Fibroblast of lung (primary cell): ENCODE measurements at regions not wholly inside any gene's neighbourhood (a gene's known extent, or its start where the extent isn't known, plus 50 kb on each side); places are given as distances from the start of the nearest gene placed in this dataset.

Experiments
- DNase-seq, 2 donors: peaks; one replicate each; pipeline versions ENCODE4 v3.0.0 to v3.0.0-alpha.2; 2010; ENCODE audit warnings: low read depth in 2 of 2
- H2AFZ ChIP-seq: 2 replicates; pipeline ENCODE4 v1.5.1; 2012; ENCODE audit warnings: low read length, control low read depth, inconsistent platforms
- H3K27ac ChIP-seq: 2 replicates; pipeline ENCODE4 v1.5.1; 2011; ENCODE audit warnings: low read length, control low read depth; ENCODE audit not compliant: insufficient read depth
- H3K27me3 ChIP-seq: 2 replicates; pipeline ENCODE4 v1.5.1; 2011; ENCODE audit warnings: mild to moderate bottlenecking, low read length; ENCODE audit not compliant: control insufficient read depth, insufficient read depth
- H3K36me3 ChIP-seq: 2 replicates; pipeline ENCODE4 v1.5.1; 2011; ENCODE audit warnings: low read length; ENCODE audit not compliant: control insufficient read depth, insufficient read depth
- H3K4me1 ChIP-seq: 2 replicates; pipeline ENCODE4 v1.5.1; 2011; ENCODE audit warnings: low read length; ENCODE audit not compliant: control insufficient read depth, insufficient read depth; ENCODE audit errors: extremely low read depth
- H3K4me2 ChIP-seq: 2 replicates; pipeline ENCODE4 v1.5.1; 2011; ENCODE audit warnings: low read length, control low read depth; ENCODE audit not compliant: insufficient read depth; ENCODE audit errors: extremely low read depth
- H3K4me3 ChIP-seq, 4 experiments: fragments of 200-600 bp in 1 of 4; sonication (generic) in 1 of 4; replicated peaks in 1 of 4; 2 replicates each; pipeline ENCODE4 v1.5.1; 2011 to 2016; ENCODE audit warnings: low read length in 4 of 4, low read depth in 3 of 4, mild to moderate bottlenecking in 3 of 4, control low read depth in 2 of 4, inconsistent platforms in 1 of 4, mixed read lengths in 1 of 4; ENCODE audit not compliant: insufficient read depth in 1 of 4; ENCODE audit errors: control extremely low read depth in 1 of 4
- H3K79me2 ChIP-seq: 2 replicates; pipeline ENCODE4 v1.5.1; 2012; ENCODE audit warnings: mild to moderate bottlenecking, low read length, inconsistent platforms; ENCODE audit not compliant: control insufficient read depth, insufficient read depth
- H3K9ac ChIP-seq: 2 replicates; pipeline ENCODE4 v1.5.1; 2011; ENCODE audit warnings: mild to moderate bottlenecking, low read length, control low read depth; ENCODE audit not compliant: insufficient read depth
- H3K9me3 ChIP-seq: 2 replicates; pipeline ENCODE4 v1.5.1; 2012; ENCODE audit warnings: low read depth, low read length; ENCODE audit not compliant: control insufficient read depth, insufficient read depth
- H4K20me1 ChIP-seq: 2 replicates; pipeline ENCODE4 v1.5.1; 2011; ENCODE audit warnings: low read length; ENCODE audit not compliant: control insufficient read depth, insufficient read depth; ENCODE audit errors: extremely low read depth
- CTCF ChIP-seq, 2 donors: IDR thresholded peaks in 1 of 2; conservative IDR thresholded peaks in 1 of 2; 1 replicate in 1 of 2; 2 replicates in 1 of 2; pipeline ENCODE4 v1.5.1; 2011 to 2012; ENCODE audit warnings: low read length in 2 of 2, control low read depth in 1 of 2, inconsistent platforms in 1 of 2, low read depth in 1 of 2, mild to moderate bottlenecking in 1 of 2
- EZH2 ChIP-seq: IDR thresholded peaks from 2 replicates; pipeline ENCODE4 v1.5.1; 2012; ENCODE audit warnings: low read length, control low read depth, mild to moderate bottlenecking; ENCODE audit errors: missing control alignments

- Histone ChIP-seq H3K9ac (no peak overlapping the region), H3K9me3 (no peaks in the 10 kb centered on the region), H3K36me3 (no peaks in the 10 kb centered on the region), H3K4me1 (no peaks in the 10 kb centered on the region), H3K27ac (no peak overlapping the region), H3K4me2 (no peak overlapping the region), H3K79me2 (no peaks in the 10 kb centered on the region), H3K4me3 (no peak overlapping the region), H2AFZ (no peak overlapping the region), H4K20me1 (no peaks in the 10 kb centered on the region), H3K27me3 (no peaks in the 10 kb centered on the region)
- no peak for DNase-seq
- no peak for TF ChIP-seq EZH2
- TF ChIP-seq CTCF (conservative IDR thresholded peaks at IDR 0.05 in 1 of 2, IDR thresholded peaks at IDR 0.05 in 1 of 2; ENCODE audit: low read depth in 1 of 2, low read length in 2 of 2) = no peak
These were observed 1267.3 kb downstream of the PCDH19 start for GRCh38 chrX:99142745-99143144.

- TF ChIP-seq EZH2 (no peak), CTCF (conservative IDR thresholded peaks at IDR 0.05 in 1 of 2, IDR thresholded peaks at IDR 0.05 in 1 of 2; ENCODE audit: low read depth in 1 of 2, low read length in 2 of 2) (no peak)
- H3K9me3 ChIP-seq = no peaks in the 10 kb centered on the region
- no peaks in the 10 kb centered on the region for H3K4me1 ChIP-seq
- H2AFZ ChIP-seq = no peak overlapping the region
- no peak overlapping the region for H3K27ac ChIP-seq
- no peak overlapping the region for H3K4me3 ChIP-seq
- H3K36me3 ChIP-seq = no peaks in the 10 kb centered on the region
- H3K9ac ChIP-seq = no peak overlapping the region
- no peak for DNase-seq
- H3K79me2 ChIP-seq = no peaks in the 10 kb centered on the region
- H3K4me2 ChIP-seq = no peak overlapping the region
- no peaks in the 10 kb centered on the region for H3K27me3 ChIP-seq
- no peaks in the 10 kb centered on the region for H4K20me1 ChIP-seq
These were observed 1272.6 kb downstream of the PCDH19 start for GRCh38 chrX:99137488-99137887.

- Histone ChIP-seq H3K4me2 (no peak overlapping the region), H3K79me2 (no peaks in the 10 kb centered on the region), H3K27ac (no peak overlapping the region), H2AFZ (no peak overlapping the region), H3K9ac (no peak overlapping the region), H3K9me3 (no peaks in the 10 kb centered on the region), H3K36me3 (no peaks in the 10 kb centered on the region), H3K4me3 (no peak overlapping the region), H3K27me3 (no peaks in the 10 kb centered on the region), H3K4me1 (no peaks in the 10 kb centered on the region), H4K20me1 (no peaks in the 10 kb centered on the region)
- TF ChIP-seq EZH2 (no peak), CTCF (conservative IDR thresholded peaks at IDR 0.05 in 1 of 2, IDR thresholded peaks at IDR 0.05 in 1 of 2; ENCODE audit: low read depth in 1 of 2, low read length in 2 of 2) (no peak)
- no peak for DNase-seq
These were observed 1293.1 kb downstream of the PCDH19 start for GRCh38 chrX:99117011-99117410.
